Neural crest cell (in vitro differentiated cells): ENCODE measurements at regions not wholly inside any gene's neighbourhood (a gene's known extent, or its start where the extent isn't known, plus 50 kb on each side); places are given as distances from the start of the nearest gene placed in this dataset.

Experiments
- DNase-seq: peaks from one replicate; pipeline ENCODE4 v3.0.0; 2021; ENCODE audit warnings: low read depth, mixed read lengths, low spot score
- H3K27ac Mint-ChIP-seq: one replicate; pipeline ENCODE4 v1.8.0; 2021; ENCODE audit warnings: mild to moderate bottlenecking, mixed read lengths; ENCODE audit not compliant: unreplicated experiment
- H3K27me3 Mint-ChIP-seq: 2 replicates; pipeline ENCODE4 v1.8.0; 2021; ENCODE audit warnings: low read depth, mild to moderate bottlenecking, mixed read lengths
- H3K36me3 Mint-ChIP-seq: 2 replicates; pipeline ENCODE4 v1.8.0; 2021; ENCODE audit warnings: low read depth, mild to moderate bottlenecking, mixed read lengths
- H3K4me1 Mint-ChIP-seq: 2 replicates; pipeline ENCODE4 v1.8.0; 2021; ENCODE audit warnings: mixed read lengths
- H3K4me3 Mint-ChIP-seq: one replicate; pipeline ENCODE4 v1.8.0; 2021; ENCODE audit warnings: mild to moderate bottlenecking, mixed read lengths
- H3K9me3 Mint-ChIP-seq: 2 replicates; pipeline ENCODE4 v1.8.0; 2021; ENCODE audit warnings: mixed read lengths
- TF ChIP-seq, protein P1 (sequence below): fragments of 200-600 bp; sonication (generic); conservative IDR thresholded peaks from 2 replicates; pipeline ENCODE4 v1.5.0; 2021; ENCODE audit warnings: antibody characterized with exemption, mild to moderate bottlenecking

DNA sequence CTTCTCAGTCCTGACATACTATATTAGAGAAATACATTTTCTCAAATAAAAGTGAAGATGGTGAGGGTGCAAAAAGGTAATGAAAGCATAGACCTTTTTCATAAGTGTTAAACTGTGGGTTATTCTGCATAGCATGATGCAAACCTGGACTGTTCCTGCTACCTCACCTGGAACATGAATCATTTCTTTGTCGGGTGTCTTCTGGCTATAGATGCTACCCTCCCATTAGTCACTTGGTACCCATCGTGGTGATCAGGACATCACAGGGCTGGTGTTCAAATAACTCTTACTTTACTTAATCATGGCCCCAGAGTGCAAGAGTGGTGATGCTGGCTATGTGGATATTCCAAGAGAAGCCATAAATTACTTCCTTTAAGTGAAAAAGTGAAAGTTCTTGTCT, 264.7 kb upstream of the AGA start:
- TF ChIP-seq, protein P1, sequence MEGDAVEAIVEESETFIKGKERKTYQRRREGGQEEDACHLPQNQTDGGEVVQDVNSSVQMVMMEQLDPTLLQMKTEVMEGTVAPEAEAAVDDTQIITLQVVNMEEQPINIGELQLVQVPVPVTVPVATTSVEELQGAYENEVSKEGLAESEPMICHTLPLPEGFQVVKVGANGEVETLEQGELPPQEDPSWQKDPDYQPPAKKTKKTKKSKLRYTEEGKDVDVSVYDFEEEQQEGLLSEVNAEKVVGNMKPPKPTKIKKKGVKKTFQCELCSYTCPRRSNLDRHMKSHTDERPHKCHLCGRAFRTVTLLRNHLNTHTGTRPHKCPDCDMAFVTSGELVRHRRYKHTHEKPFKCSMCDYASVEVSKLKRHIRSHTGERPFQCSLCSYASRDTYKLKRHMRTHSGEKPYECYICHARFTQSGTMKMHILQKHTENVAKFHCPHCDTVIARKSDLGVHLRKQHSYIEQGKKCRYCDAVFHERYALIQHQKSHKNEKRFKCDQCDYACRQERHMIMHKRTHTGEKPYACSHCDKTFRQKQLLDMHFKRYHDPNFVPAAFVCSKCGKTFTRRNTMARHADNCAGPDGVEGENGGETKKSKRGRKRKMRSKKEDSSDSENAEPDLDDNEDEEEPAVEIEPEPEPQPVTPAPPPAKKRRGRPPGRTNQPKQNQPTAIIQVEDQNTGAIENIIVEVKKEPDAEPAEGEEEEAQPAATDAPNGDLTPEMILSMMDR = no peak
- no peaks in the 10 kb centered on the region for H3K4me1 Mint-ChIP-seq

DNA sequence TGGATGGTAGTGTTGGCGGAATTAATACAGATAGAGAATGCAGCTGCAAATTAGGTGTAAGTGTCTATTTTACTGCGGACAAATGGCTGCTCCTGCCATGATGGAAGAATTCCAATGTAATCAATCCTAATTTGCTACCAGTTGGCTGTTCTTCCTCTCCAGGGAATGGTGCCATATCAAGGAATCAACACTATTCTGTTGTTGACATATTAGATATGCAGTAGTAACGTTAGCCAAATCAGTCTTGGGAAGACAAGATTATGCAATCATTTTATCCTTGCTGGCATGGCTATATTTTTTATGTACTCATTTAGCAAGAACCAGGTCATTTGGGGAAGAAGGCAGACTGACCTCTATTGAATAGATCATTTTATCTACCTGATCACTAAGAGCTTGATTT, 271.2 kb upstream of the AGA start:
- DNase-seq = no peak

More for the DNA sequence above, 264.7 kb upstream of the AGA start:
- no peaks in the 10 kb centered on the region for H3K27me3 Mint-ChIP-seq
- H3K27ac Mint-ChIP-seq = no peak overlapping the region
- no peak for DNase-seq
- no peaks in the 10 kb centered on the region for H3K36me3 Mint-ChIP-seq
- H3K4me3 Mint-ChIP-seq = no peak overlapping the region
- H3K9me3 Mint-ChIP-seq = no peaks in the 10 kb centered on the region

DNA sequence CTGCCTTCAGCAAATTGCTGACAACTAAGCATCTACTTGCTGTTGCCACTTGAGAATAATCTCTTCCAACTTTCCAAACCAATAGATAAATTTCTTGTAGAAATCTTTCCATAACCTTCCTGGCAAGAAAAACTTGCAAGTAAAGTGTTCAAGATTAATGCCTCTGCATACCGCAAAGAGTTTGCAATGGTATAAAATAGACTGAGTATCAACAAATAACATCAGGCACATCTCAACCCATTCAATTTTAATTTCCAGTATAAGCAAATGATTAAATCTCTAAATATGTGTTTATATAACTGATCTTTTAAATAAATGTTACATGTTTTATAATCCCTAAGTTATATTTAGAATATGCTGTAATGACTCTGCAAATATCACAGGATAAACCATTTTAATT, 275.2 kb upstream of the AGA start:
- TF ChIP-seq, protein P1 = no peak
- Mint-ChIP-seq H3K27ac (no peak overlapping the region), H3K36me3 (no peaks in the 10 kb centered on the region), H3K4me3 (no peak overlapping the region), H3K9me3 (no peaks in the 10 kb centered on the region), H3K4me1 (no peaks in the 10 kb centered on the region), H3K27me3 (no peaks in the 10 kb centered on the region)
- DNase-seq = no peak

More for the DNA sequence above, 271.2 kb upstream of the AGA start:
- Mint-ChIP-seq H3K36me3 (no peaks in the 10 kb centered on the region), H3K27ac (no peak overlapping the region), H3K4me1 (no peaks in the 10 kb centered on the region), H3K4me3 (no peak overlapping the region), H3K9me3 (no peaks in the 10 kb centered on the region), H3K27me3 (no peaks in the 10 kb centered on the region)
- TF ChIP-seq, protein P1 = no peak

DNA sequence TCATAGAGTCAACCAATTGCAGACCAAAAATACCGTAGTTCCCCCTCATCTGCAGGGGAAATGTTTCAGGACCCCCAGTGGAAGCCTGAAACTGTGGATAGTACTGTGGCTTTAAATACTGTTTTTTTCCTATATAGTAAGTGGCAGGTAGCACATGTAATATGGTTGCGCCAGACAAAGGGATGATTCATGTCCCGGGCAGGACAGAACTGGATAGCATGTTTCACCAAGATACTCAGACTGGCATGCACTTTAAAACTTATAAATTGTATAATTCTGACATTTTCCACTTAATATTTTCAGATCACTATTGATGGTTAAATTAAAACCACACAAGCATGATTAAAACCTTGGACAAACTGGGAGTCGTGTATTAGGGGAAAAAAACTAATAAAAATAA, 276.3 kb upstream of the AGA start:
- Mint-ChIP-seq H3K4me1 (no peaks in the 10 kb centered on the region), H3K36me3 (no peaks in the 10 kb centered on the region), H3K4me3 (no peak overlapping the region), H3K9me3 (no peaks in the 10 kb centered on the region), H3K27ac (no peak overlapping the region), H3K27me3 (no peaks in the 10 kb centered on the region)
- TF ChIP-seq, protein P1 = no peak
- no peak for DNase-seq

DNA sequence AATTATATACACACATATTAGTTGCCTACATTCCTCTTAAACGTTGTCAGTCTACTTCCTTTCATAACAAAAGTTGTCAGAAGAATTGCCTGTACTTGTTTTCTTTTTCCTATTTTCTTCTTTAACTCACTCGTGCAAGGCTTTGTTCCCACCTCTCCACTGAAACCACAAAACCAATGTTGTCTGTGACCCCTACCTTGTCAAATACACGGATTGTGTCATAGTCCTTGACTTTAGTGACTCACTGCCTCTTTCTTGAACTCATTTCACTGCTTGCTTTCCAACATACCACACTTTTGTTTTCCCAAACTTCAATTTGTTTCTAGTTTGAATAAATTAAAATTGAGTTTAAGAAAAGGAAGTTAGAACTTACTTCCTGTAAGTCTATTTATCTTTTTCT, 283.9 kb upstream of the AGA start:
- no peaks in the 10 kb centered on the region for H3K27me3 Mint-ChIP-seq
- H3K4me3 Mint-ChIP-seq = no peak overlapping the region

More for the DNA sequence above, 283.9 kb upstream of the AGA start:
- no peak for DNase-seq
- Mint-ChIP-seq H3K36me3 (no peaks in the 10 kb centered on the region), H3K27ac (no peak overlapping the region), H3K4me1 (no peaks in the 10 kb centered on the region), H3K9me3 (peaks cover 3% of the 10 kb centered on the region)
- TF ChIP-seq, protein P1 = no peak
